Hepatocyte (in vitro differentiated cells): ENCODE measurements at regions not wholly inside any gene's neighbourhood (a gene's known extent, or its start where the extent isn't known, plus 50 kb on each side); places are given as distances from the start of the nearest gene placed in this dataset.

Experiments used
- DNase-seq: peaks from one replicate; pipeline ENCODE4 v3.0.0-alpha.2; 2016; ENCODE audit warnings: low spot score
- H2AFZ ChIP-seq: fragments of 200-600 bp; sonication (generic); 2 replicates; pipeline ENCODE4 v1.6.0; 2016; ENCODE audit warnings: antibody characterized with exemption, mild to moderate bottlenecking
- H3K27ac ChIP-seq: fragments of 200-600 bp; sonication (generic); 2 replicates; pipeline ENCODE4 v1.5.1; 2016; ENCODE audit warnings: mild to moderate bottlenecking
- H3K27me3 ChIP-seq: fragments of 200-600 bp; sonication (generic); 2 replicates; pipeline ENCODE4 v1.6.1; 2016
- H3K36me3 ChIP-seq: fragments of 200-600 bp; sonication (generic); replicated peaks from 2 replicates; pipeline ENCODE4 v1.5.1; 2016; ENCODE audit warnings: low read depth; ENCODE audit not compliant: insufficient read depth
- H3K4me1 ChIP-seq: fragments of 200-600 bp; sonication (generic); 2 replicates; pipeline ENCODE4 v1.5.1; 2016; ENCODE audit warnings: mild to moderate bottlenecking, moderate library complexity; ENCODE audit not compliant: insufficient read depth
- H3K4me2 ChIP-seq: fragments of 200-600 bp; sonication (generic); 2 replicates; pipeline ENCODE4 v1.6.0; 2016
- H3K4me3 ChIP-seq: fragments of 200-600 bp; sonication (generic); 2 replicates; pipeline ENCODE4 v1.5.1; 2016; ENCODE audit warnings: mild to moderate bottlenecking
- H3K79me2 ChIP-seq: fragments of 200-600 bp; sonication (generic); 2 replicates; pipeline ENCODE4 v1.6.0; 2017; ENCODE audit warnings: mild to moderate bottlenecking
- H3K9me2 ChIP-seq: fragments of 200-600 bp; sonication (generic); replicated peaks from 2 replicates; pipeline ENCODE4 v1.6.0; 2017; ENCODE audit warnings: mild to moderate bottlenecking; ENCODE audit not compliant: insufficient read depth
- H3K9me3 ChIP-seq: fragments of 200-600 bp; sonication (generic); 2 replicates; pipeline ENCODE4 v1.5.1; 2016; ENCODE audit warnings: low read depth, mild to moderate bottlenecking
- H4K20me1 ChIP-seq: fragments of 200-600 bp; sonication (generic); 2 replicates; pipeline ENCODE4 v1.6.0; 2016; ENCODE audit warnings: mild to moderate bottlenecking; ENCODE audit not compliant: insufficient read depth, poor library complexity, severe bottlenecking
- CTCF ChIP-seq: fragments of 200-600 bp; sonication (generic); IDR thresholded peaks from 2 replicates; pipeline ENCODE4 v1.5.1; 2016; ENCODE audit warnings: antibody characterized with exemption, mild to moderate bottlenecking; ENCODE audit not compliant: poor library complexity
- EZH2 ChIP-seq: fragments of 200-600 bp; sonication (generic); IDR thresholded peaks from 2 replicates; pipeline ENCODE4 v1.6.1; 2016; ENCODE audit warnings: antibody characterized with exemption, mild to moderate bottlenecking, borderline replicate concordance
- EZH2phosphoT487 ChIP-seq: fragments of 200-600 bp; sonication (generic); IDR thresholded peaks from one replicate; pipeline ENCODE4 v1.6.1; 2018; ENCODE audit warnings: antibody characterized with exemption, mild to moderate bottlenecking, low read depth, moderate library complexity; ENCODE audit not compliant: unreplicated experiment, severe bottlenecking
- WGBS: methylation state at CpG from one replicate; pipeline ENCODE4 v1.1.6; 2016; ENCODE audit warnings: low lambda C conversion rate; ENCODE audit errors: missing lambda C conversion rate; 5-methylcytosine and 5-hydroxymethylcytosine counted together

GRCh38 chr7:46747869-46748576 lies 827.0 kb upstream of the IGFBP3 start:
- Histone ChIP-seq H3K4me1 (peaks cover 11% of the 10 kb centered on the region), H3K27ac (no peak overlapping the region), H3K9me2 (no peaks in the 10 kb centered on the region), H4K20me1 (no peaks in the 10 kb centered on the region), H3K4me2 (no peak overlapping the region), H3K27me3 (no peaks in the 10 kb centered on the region), H3K9me3 (no peaks in the 10 kb centered on the region), H2AFZ (no peak overlapping the region), H3K4me3 (no peak overlapping the region), H3K36me3 (no peaks in the 10 kb centered on the region), H3K79me2 (no peaks in the 10 kb centered on the region)
- 88% methylated on average over 6 of the region's 6 CpGs for WGBS
- TF ChIP-seq CTCF (no peak), EZH2phosphoT487 (no peak), EZH2 (no peak)
- no peak for DNase-seq

GRCh38 chr7:46746695-46747687 lies 825.9 kb upstream of the IGFBP3 start:
- no peak overlapping the region for H3K27ac ChIP-seq
- peaks cover 5% of the 10 kb centered on the region for H3K4me1 ChIP-seq
- no peak overlapping the region for H3K4me2 ChIP-seq
- 81% methylated on average over 13 of the region's 13 CpGs for WGBS
- no peaks in the 10 kb centered on the region for H4K20me1 ChIP-seq
- H3K36me3 ChIP-seq, result no peaks in the 10 kb centered on the region
- H3K4me3 ChIP-seq, result no peak overlapping the region
- H3K9me3 ChIP-seq, result no peaks in the 10 kb centered on the region
- no peaks in the 10 kb centered on the region for H3K9me2 ChIP-seq
- no peaks in the 10 kb centered on the region for H3K79me2 ChIP-seq
- no peak for DNase-seq
- no peak overlapping the region for H2AFZ ChIP-seq
- H3K27me3 ChIP-seq, result no peaks in the 10 kb centered on the region
- TF ChIP-seq EZH2 (no peak), CTCF (no peak), EZH2phosphoT487 (no peak)

GRCh38 chr7:46745707-46746090 lies 824.6 kb upstream of the IGFBP3 start:
- Histone ChIP-seq H2AFZ (no peak overlapping the region), H3K4me2 (no peak overlapping the region), H3K9me3 (no peaks in the 10 kb centered on the region), H3K4me3 (no peak overlapping the region), H3K79me2 (no peaks in the 10 kb centered on the region), H3K36me3 (no peaks in the 10 kb centered on the region), H3K4me1 (peaks cover 2% of the 10 kb centered on the region), H3K27ac (no peak overlapping the region), H4K20me1 (no peaks in the 10 kb centered on the region), H3K9me2 (no peaks in the 10 kb centered on the region), H3K27me3 (no peaks in the 10 kb centered on the region)
- peak; percentile 15 for TF ChIP-seq CTCF
- no peak for TF ChIP-seq EZH2phosphoT487
- TF ChIP-seq EZH2, result no peak
- no peak for DNase-seq
- 76% methylated on average over 3 of the region's 3 CpGs for WGBS
